ENCODE measurements at regions not wholly inside any gene's neighbourhood (a gene's known extent, or its start where the extent isn't known, plus 50 kb on each side); places are given as distances from the start of the nearest gene placed in this dataset.
A peak's percentile ranks its signal among the peaks of the same experiment; 100 is the strongest.
"Not testable (repeated sequence)": the region's sequence is repeated elsewhere in the genome, so short reads cannot be mapped to it uniquely, and the experiment has no call there.

GRCh38 chr19:34088292-34088691 lies 84.0 kb upstream of the LSM14A start:
- no peak for DNase-seq (ENCODE audit: low spot score)
- TF ChIP-seq CTCF (IDR thresholded peaks at IDR 0.05; ENCODE audit: extremely low read depth, insufficient read depth, missing control alignments), result no peak
- in situ Hi-C loops (cut with MboI; ENCODE audit: low pct_unique_long_range_greater_than_20kb, low sequenced_read_pairs, unreplicated experiment), result no loop called here

- TF ChIP-seq CTCF (IDR thresholded peaks at IDR 0.05; ENCODE audit: extremely low read depth, insufficient read depth, missing control alignments), result no peak
- no peak for DNase-seq (ENCODE audit: low spot score)
- in situ Hi-C loops (cut with MboI; ENCODE audit: low pct_unique_long_range_greater_than_20kb, low sequenced_read_pairs, unreplicated experiment), result no loop called here
These were observed 82.7 kb upstream of the LSM14A start for GRCh38 chr19:34089566-34089965.

DNA sequence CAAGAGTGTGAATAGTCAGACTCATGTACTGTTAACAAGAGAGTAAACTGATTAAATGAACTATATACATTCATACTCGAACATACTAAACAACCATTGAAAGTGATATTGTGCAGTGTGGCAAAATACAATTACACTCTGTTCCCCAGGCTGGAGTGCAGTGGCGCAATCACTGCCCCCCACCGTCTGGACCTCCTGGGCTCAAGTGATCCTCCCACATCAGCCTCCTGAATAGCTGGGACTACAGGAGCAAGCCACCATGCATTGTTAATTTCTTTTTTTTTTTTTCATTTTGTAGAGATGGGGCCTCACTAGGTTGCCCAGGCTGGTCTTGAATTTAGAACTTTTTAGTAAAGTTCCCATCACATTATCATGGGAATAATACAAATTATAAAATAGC lies 77.3 kb upstream of the LSM14A start:
- DNase-seq (ENCODE audit: low spot score), result no peak
- in situ Hi-C loops (cut with MboI; ENCODE audit: low pct_unique_long_range_greater_than_20kb, low sequenced_read_pairs, unreplicated experiment), result no loop called here
- TF ChIP-seq CTCF (IDR thresholded peaks at IDR 0.05; ENCODE audit: extremely low read depth, insufficient read depth, missing control alignments), result no peak

DNA sequence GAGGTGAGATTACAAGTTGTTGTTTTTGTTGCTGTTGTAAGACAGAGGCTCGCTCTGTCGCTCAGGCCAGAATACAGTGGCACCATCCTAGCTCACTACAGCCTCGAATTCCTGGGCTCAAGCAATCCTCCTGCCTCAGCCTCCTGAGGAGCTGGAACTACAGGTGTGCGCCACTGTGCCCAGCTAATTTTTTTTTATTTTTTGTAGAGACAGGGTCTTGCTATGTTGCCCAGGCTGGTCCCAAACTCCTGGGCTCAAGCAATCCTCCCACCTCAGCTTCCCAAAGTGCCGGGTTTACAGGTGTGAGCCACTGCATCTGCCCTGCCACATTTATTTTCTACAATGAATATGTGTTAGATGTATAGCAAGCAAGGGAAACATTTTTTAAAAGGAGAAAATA lies 76.9 kb upstream of the LSM14A start:
- in situ Hi-C loops (cut with MboI; ENCODE audit: low pct_unique_long_range_greater_than_20kb, low sequenced_read_pairs, unreplicated experiment); DNase-seq (ENCODE audit: low spot score): not testable (repeated sequence)

- peak; percentile 44 for DNase-seq (ENCODE audit: low spot score)
- in situ Hi-C loops (cut with MboI; ENCODE audit: low pct_unique_long_range_greater_than_20kb, low sequenced_read_pairs, unreplicated experiment), result no loop called here
- peak; percentile 54 for TF ChIP-seq CTCF (IDR thresholded peaks at IDR 0.05; ENCODE audit: extremely low read depth, insufficient read depth, missing control alignments)
These were observed 76.0 kb upstream of the LSM14A start for GRCh38 chr19:34096020-34096915.

DNA sequence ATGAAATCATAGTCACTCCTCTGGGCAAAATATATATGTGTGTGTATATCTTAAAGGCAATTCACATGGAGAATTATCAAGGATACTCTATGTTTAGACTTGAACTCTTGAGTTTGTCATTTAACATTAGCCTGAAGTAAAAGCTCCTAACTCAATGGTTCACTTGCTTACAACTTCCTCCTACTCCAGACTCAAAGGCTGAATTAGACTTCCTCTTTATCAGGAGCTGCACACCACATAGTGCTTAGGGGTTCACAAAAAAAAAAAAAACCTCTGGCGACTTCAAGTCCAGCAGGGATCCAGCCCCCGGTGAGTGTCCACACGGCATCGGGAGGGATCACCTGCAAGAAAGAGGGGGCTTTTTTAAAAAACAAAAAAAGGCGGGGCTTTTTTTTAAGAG lies 68.2 kb upstream of the LSM14A start:
- DNase-seq (ENCODE audit: low spot score), result no peak
- in situ Hi-C loops (cut with MboI; ENCODE audit: low pct_unique_long_range_greater_than_20kb, low sequenced_read_pairs, unreplicated experiment), result loop anchor here (25.0 kb wide), 1 partner anchor 317 kb away; the partner anchor contains the start of gene KCTD15
- no peak for TF ChIP-seq CTCF (IDR thresholded peaks at IDR 0.05; ENCODE audit: extremely low read depth, insufficient read depth, missing control alignments)

DNA sequence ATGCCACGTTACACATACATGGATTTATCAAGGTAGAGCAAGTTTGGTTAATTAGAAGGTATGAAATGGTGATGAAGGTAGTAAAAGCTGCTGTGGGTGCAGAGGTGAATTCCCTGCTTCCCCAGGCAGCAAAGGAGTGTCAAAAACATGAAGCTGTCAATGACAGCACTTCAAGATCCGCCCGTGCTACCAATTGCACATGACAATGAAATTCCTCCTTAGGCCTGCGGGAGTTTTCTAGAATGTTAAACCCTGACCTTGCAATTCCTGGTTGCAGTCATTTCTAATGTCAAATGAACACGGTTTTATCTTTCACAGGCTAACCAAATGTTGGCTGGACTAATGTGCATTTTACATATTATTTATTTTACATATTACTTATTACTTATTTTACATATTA lies 67.7 kb upstream of the LSM14A start:
- no peak for TF ChIP-seq CTCF (IDR thresholded peaks at IDR 0.05; ENCODE audit: extremely low read depth, insufficient read depth, missing control alignments)
- in situ Hi-C loops (cut with MboI; ENCODE audit: low pct_unique_long_range_greater_than_20kb, low sequenced_read_pairs, unreplicated experiment), result loop anchor here (25.0 kb wide), 1 partner anchor 317 kb away; the partner anchor contains the start of gene KCTD15
- no peak for DNase-seq (ENCODE audit: low spot score)
